HepG2 (cell line): ENCODE measurements at regions not wholly inside any gene's neighbourhood (a gene's known extent, or its start where the extent isn't known, plus 50 kb on each side); places are given as distances from the start of the nearest gene placed in this dataset.

Source experiments
- CEBPB ChIP-seq: IDR thresholded peaks from 2 replicates; pipeline ENCODE4 v1.6.1; 2011; ENCODE audit warnings: low read depth, low read length, improper control_type of control experiment, borderline replicate concordance
- HCFC1 ChIP-seq: fragments of 150-350 bp; IDR thresholded peaks from 2 replicates; pipeline ENCODE4 v1.6.1; 2014; ENCODE audit warnings: low read depth, low read length
- HNF4A ChIP-seq: sonication (generic); formaldehyde crosslinking; IDR thresholded peaks from 2 replicates; pipeline ENCODE4 v1.4.0; 2020; ENCODE audit warnings: missing genetic modification reagents
- IKZF1 ChIP-seq: fragments of 450-650 bp; IDR thresholded peaks from 2 replicates; pipeline ENCODE4 v1.7.1; 2016
- KDM5B ChIP-seq: sonication (generic); formaldehyde crosslinking; IDR thresholded peaks from 2 replicates; pipeline ENCODE4 v1.4.0; 2020; ENCODE audit warnings: missing genetic modification reagents, mild to moderate bottlenecking, borderline replicate concordance
- LCORL ChIP-seq, 2 experiments: fragments of 450-650 bp in 1 of 2; sonication (generic) in 1 of 2; formaldehyde crosslinking in 1 of 2; IDR thresholded peaks; 2 replicates each; pipeline versions ENCODE4 v1.5.0 to v1.6.1; 2017 to 2020; ENCODE audit warnings: antibody characterized with exemption in 1 of 2, missing genetic modification reagents in 1 of 2
- MED1 ChIP-seq: sonication (generic); formaldehyde crosslinking; IDR thresholded peaks from 2 replicates; pipeline ENCODE4 v1.4.0; 2020; ENCODE audit warnings: missing genetic modification reagents
- MIXL1 ChIP-seq: IDR thresholded peaks from 2 replicates; pipeline ENCODE4 v1.6.1; 2016
- MTA1 ChIP-seq: sonication (generic); formaldehyde crosslinking; IDR thresholded peaks from 2 replicates; pipeline ENCODE4 v1.4.0; 2020; ENCODE audit warnings: missing genetic modification reagents, mild to moderate bottlenecking, borderline replicate concordance
- NFE2L2 ChIP-seq: fragments of 150-350 bp; IDR thresholded peaks from 2 replicates; pipeline ENCODE4 v1.6.1; 2014; ENCODE audit warnings: low read length
- POLR2AphosphoS2 ChIP-seq: IDR thresholded peaks from 2 replicates; pipeline ENCODE4 v1.6.1; 2011; ENCODE audit warnings: low read depth, low read length, improper control_type of control experiment
- SP4 ChIP-seq: sonication (generic); formaldehyde crosslinking; IDR thresholded peaks from 2 replicates; pipeline ENCODE4 v1.8.1; 2023; ENCODE audit warnings: mild to moderate bottlenecking, missing genetic modification reagents
- XRCC5 ChIP-seq: fragments of 200-400 bp; formaldehyde crosslinking; optimal IDR thresholded peaks from 2 replicates; pipeline ENCODE3; 2017; ENCODE audit warnings: mild to moderate bottlenecking, low read length
- ZBTB7B ChIP-seq: sonication (generic); formaldehyde crosslinking; IDR thresholded peaks from 2 replicates; pipeline ENCODE4 v1.4.0; 2020; ENCODE audit warnings: missing genetic modification reagents
- ZMYM3 ChIP-seq: sonication (generic); formaldehyde crosslinking; IDR thresholded peaks from 2 replicates; pipeline ENCODE4 v1.5.1; 2020; ENCODE audit warnings: mild to moderate bottlenecking, missing genetic modification reagents
- ZNF143 ChIP-seq: sonication (generic); formaldehyde crosslinking; IDR thresholded peaks from 2 replicates; pipeline ENCODE4 v1.4.0; 2020; ENCODE audit warnings: missing genetic modification reagents
- ZNF569 ChIP-seq: sonication (generic); formaldehyde crosslinking; IDR thresholded peaks from 2 replicates; pipeline ENCODE4 v1.5.0; 2020; ENCODE audit warnings: mild to moderate bottlenecking, missing genetic modification reagents, moderate library complexity, borderline replicate concordance
- ZNF782 ChIP-seq: sonication (generic); formaldehyde crosslinking; IDR thresholded peaks from 2 replicates; pipeline ENCODE4 v1.4.0; 2020; ENCODE audit warnings: missing genetic modification reagents, mild to moderate bottlenecking, borderline replicate concordance
- ZSCAN31 ChIP-seq: sonication (generic); formaldehyde crosslinking; IDR thresholded peaks from 2 replicates; pipeline ENCODE4 v1.5.0; 2020; ENCODE audit warnings: low read depth, mild to moderate bottlenecking, missing genetic modification reagents
- TF ChIP-seq, protein P1 (sequence below): sonication (generic); formaldehyde crosslinking; IDR thresholded peaks from 2 replicates; pipeline ENCODE4 v1.4.0; 2020; ENCODE audit warnings: missing genetic modification reagents
- TF ChIP-seq, protein P2 (sequence below): sonication (generic); formaldehyde crosslinking; IDR thresholded peaks from 2 replicates; pipeline ENCODE4 v1.8.0; 2022; ENCODE audit warnings: mild to moderate bottlenecking, missing genetic modification reagents; ENCODE audit not compliant: insufficient replicate concordance
- TF ChIP-seq, protein P3 (sequence below): sonication (generic); formaldehyde crosslinking; IDR thresholded peaks from 2 replicates; pipeline ENCODE4 v1.4.0; 2020; ENCODE audit warnings: missing genetic modification reagents
- TF ChIP-seq, protein P4 (sequence below): sonication (generic); formaldehyde crosslinking; conservative IDR thresholded peaks from 2 replicates; pipeline ENCODE4 v1.4.0; 2020; ENCODE audit warnings: missing genetic modification reagents
- TF ChIP-seq, protein P5 (sequence below): IDR thresholded peaks from 2 replicates; pipeline ENCODE4 v1.6.1; 2012; ENCODE audit warnings: inconsistent platforms

DNA sequence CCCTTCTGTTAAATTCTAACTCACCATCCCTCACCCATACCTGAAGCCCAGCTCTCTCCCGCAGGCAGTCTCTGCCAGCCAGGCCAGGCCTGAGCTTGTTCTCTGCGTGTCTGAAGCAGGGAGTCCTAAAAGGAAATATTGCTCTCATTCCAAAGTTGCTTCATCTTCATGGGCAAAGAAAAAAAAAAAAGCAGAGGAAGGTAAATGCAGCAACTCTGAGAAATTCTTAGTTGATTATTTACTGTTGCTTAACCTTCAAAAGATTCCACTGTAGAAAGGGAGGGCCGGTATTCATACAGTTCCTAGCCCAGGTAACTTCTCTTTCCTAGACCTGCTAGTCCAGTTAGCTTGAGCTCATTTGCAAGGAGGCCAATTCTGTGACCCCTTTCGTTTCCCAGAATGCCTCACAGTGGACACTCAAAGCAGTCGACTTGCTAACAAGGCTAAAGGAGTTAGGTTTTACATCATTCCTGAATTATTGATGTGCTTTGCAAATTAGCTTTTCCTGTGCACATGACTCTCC, 193.5 kb upstream of the EEA1 start (continued):
- TF ChIP-seq LCORL (IDR thresholded peaks at IDR 0.05) (no peak), LCORL (CRISPR knock-in tag; IDR thresholded peaks at IDR 0.05) (peak; percentile 36; the same call in 1 of the 2 replicates), HNF4A (CRISPR knock-in tag) (peak; percentile 11; the same call in 1 of the 2 replicates), ZNF143 (CRISPR knock-in tag) (peak; percentile 84), ZBTB7B (CRISPR knock-in tag) (peak; percentile 38; the same call in 1 of the 2 replicates), ZMYM3 (CRISPR knock-in tag) (no peak), POLR2AphosphoS2 (no peak), SP4 (CRISPR knock-in tag) (no peak), ZNF569 (CRISPR knock-in tag) (no peak), NFE2L2 (no peak), IKZF1 (no peak), XRCC5 (peak; percentile 17), MED1 (CRISPR knock-in tag) (peak; percentile 73), MIXL1 (CRISPR knock-in tag) (no peak), ZSCAN31 (CRISPR knock-in tag) (no peak), HCFC1 (no peak), ZNF782 (CRISPR knock-in tag) (no peak), KDM5B (CRISPR knock-in tag) (no peak), CEBPB (peak; percentile 91), MTA1 (CRISPR knock-in tag) (no peak)
- TF ChIP-seq, protein P1, sequence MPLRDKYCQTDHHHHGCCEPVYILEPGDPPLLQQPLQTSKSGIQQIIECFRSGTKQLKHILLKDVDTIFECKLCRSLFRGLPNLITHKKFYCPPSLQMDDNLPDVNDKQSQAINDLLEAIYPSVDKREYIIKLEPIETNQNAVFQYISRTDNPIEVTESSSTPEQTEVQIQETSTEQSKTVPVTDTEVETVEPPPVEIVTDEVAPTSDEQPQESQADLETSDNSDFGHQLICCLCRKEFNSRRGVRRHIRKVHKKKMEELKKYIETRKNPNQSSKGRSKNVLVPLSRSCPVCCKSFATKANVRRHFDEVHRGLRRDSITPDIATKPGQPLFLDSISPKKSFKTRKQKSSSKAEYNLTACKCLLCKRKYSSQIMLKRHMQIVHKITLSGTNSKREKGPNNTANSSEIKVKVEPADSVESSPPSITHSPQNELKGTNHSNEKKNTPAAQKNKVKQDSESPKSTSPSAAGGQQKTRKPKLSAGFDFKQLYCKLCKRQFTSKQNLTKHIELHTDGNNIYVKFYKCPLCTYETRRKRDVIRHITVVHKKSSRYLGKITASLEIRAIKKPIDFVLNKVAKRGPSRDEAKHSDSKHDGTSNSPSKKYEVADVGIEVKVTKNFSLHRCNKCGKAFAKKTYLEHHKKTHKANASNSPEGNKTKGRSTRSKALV (CRISPR knock-in tag), result no peak
- TF ChIP-seq, protein P2, sequence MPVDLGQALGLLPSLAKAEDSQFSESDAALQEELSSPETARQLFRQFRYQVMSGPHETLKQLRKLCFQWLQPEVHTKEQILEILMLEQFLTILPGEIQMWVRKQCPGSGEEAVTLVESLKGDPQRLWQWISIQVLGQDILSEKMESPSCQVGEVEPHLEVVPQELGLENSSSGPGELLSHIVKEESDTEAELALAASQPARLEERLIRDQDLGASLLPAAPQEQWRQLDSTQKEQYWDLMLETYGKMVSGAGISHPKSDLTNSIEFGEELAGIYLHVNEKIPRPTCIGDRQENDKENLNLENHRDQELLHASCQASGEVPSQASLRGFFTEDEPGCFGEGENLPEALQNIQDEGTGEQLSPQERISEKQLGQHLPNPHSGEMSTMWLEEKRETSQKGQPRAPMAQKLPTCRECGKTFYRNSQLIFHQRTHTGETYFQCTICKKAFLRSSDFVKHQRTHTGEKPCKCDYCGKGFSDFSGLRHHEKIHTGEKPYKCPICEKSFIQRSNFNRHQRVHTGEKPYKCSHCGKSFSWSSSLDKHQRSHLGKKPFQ (CRISPR knock-in tag), result no peak
- TF ChIP-seq, protein P3, sequence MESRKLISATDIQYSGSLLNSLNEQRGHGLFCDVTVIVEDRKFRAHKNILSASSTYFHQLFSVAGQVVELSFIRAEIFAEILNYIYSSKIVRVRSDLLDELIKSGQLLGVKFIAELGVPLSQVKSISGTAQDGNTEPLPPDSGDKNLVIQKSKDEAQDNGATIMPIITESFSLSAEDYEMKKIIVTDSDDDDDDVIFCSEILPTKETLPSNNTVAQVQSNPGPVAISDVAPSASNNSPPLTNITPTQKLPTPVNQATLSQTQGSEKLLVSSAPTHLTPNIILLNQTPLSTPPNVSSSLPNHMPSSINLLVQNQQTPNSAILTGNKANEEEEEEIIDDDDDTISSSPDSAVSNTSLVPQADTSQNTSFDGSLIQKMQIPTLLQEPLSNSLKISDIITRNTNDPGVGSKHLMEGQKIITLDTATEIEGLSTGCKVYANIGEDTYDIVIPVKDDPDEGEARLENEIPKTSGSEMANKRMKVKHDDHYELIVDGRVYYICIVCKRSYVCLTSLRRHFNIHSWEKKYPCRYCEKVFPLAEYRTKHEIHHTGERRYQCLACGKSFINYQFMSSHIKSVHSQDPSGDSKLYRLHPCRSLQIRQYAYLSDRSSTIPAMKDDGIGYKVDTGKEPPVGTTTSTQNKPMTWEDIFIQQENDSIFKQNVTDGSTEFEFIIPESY (CRISPR knock-in tag), result no peak
- TF ChIP-seq, protein P4, sequence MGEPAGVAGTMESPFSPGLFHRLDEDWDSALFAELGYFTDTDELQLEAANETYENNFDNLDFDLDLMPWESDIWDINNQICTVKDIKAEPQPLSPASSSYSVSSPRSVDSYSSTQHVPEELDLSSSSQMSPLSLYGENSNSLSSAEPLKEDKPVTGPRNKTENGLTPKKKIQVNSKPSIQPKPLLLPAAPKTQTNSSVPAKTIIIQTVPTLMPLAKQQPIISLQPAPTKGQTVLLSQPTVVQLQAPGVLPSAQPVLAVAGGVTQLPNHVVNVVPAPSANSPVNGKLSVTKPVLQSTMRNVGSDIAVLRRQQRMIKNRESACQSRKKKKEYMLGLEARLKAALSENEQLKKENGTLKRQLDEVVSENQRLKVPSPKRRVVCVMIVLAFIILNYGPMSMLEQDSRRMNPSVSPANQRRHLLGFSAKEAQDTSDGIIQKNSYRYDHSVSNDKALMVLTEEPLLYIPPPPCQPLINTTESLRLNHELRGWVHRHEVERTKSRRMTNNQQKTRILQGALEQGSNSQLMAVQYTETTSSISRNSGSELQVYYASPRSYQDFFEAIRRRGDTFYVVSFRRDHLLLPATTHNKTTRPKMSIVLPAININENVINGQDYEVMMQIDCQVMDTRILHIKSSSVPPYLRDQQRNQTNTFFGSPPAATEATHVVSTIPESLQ (CRISPR knock-in tag), result no peak
- TF ChIP-seq, protein P5, sequence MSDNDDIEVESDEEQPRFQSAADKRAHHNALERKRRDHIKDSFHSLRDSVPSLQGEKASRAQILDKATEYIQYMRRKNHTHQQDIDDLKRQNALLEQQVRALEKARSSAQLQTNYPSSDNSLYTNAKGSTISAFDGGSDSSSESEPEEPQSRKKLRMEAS, result peak; percentile 34; the same call in 1 of the 2 replicates
